SK-N-SH (cell line): ENCODE measurements at regions not wholly inside any gene's neighbourhood (a gene's known extent, or its start where the extent isn't known, plus 50 kb on each side); places are given as distances from the start of the nearest gene placed in this dataset.
"Not testable (repeated sequence)": the region's sequence is repeated elsewhere in the genome, so short reads cannot be mapped to it uniquely, and the experiment has no call there.

ENCODE experiments used
- CTCF ChIA-PET: fragments of 300-600, 350-600 bp; formaldehyde crosslinking; extraction: SDS; loops from one replicate; lab custom pipeline; 2021; lab: Yijun Ruan, JAX
- POLR2A ChIA-PET: fragments of 350-600 bp; sonication (Branson Sonifier 250); formaldehyde crosslinking; extraction: SDS; loops from one replicate; lab custom pipeline; 2020; ENCODE audit warnings: antibody characterized with exemption, inconsistent platforms; lab: Yijun Ruan, JAX
- DNase-seq: peaks from one replicate; pipeline ENCODE4 v3.0.0; 2012
- H2AFZ ChIP-seq: fragments of 200-600 bp; sonication (generic); 2 replicates; pipeline ENCODE4 v1.8.1; 2016; ENCODE audit warnings: antibody characterized with exemption, mild to moderate bottlenecking, low read depth
- H3F3A ChIP-seq: fragments of 200-600 bp; sonication (generic); replicated peaks from 2 replicates; pipeline ENCODE3; 2016; ENCODE audit warnings: antibody characterized with exemption, mild to moderate bottlenecking; ENCODE audit not compliant: insufficient read depth
- H3K27ac ChIP-seq, 2 experiments: fragments of 200-500 bp in 1 of 2; fragments of 200-600 bp in 1 of 2; sonication (Bioruptor generic) in 1 of 2; sonication (generic), shearing (Covaris generic) in 1 of 2; 2 replicates each; pipeline versions ENCODE4 v1.5.1 to v1.6.1; 2014 to 2016; ENCODE audit warnings: low read depth in 2 of 2, inconsistent platforms in 1 of 2, low read length in 1 of 2, mild to moderate bottlenecking in 1 of 2, mixed read lengths in 1 of 2
- H3K27me3 ChIP-seq: fragments of 200-600 bp; sonication (generic), shearing (Covaris generic); 2 replicates; pipeline ENCODE4 v1.6.1; 2016; ENCODE audit warnings: mixed run types; ENCODE audit not compliant: insufficient read depth
- H3K36me3 ChIP-seq, 2 experiments: fragments of 200-500 bp in 1 of 2; fragments of 200-600 bp in 1 of 2; sonication (Bioruptor generic) in 1 of 2; sonication (generic) in 1 of 2; replicated peaks in 1 of 2; 2 replicates each; pipeline versions ENCODE3 to v1.5.1; 2014 to 2016; ENCODE audit warnings: low read length in 1 of 2, mild to moderate bottlenecking in 1 of 2; ENCODE audit not compliant: insufficient read depth in 2 of 2, control insufficient read depth in 1 of 2
- H3K4me1 ChIP-seq, 2 experiments: fragments of 200-500 bp in 1 of 2; fragments of 200-600 bp in 1 of 2; sonication (Bioruptor generic) in 1 of 2; sonication (generic), shearing (Covaris generic) in 1 of 2; 2 replicates each; pipeline versions ENCODE4 v1.5.1 to v1.6.1; 2014 to 2016; ENCODE audit warnings: low read depth in 1 of 2, low read length in 1 of 2, mixed run types in 1 of 2; ENCODE audit not compliant: insufficient read depth in 2 of 2, control insufficient read depth in 1 of 2
- H3K4me2 ChIP-seq: fragments of 200-600 bp; sonication (generic), shearing (Covaris generic); 2 replicates; pipeline ENCODE4 v1.6.1; 2017; ENCODE audit warnings: mixed run types
- H3K4me3 ChIP-seq, 2 experiments: fragments of 200-500 bp in 1 of 2; fragments of 200-600 bp in 1 of 2; sonication (Bioruptor generic) in 1 of 2; sonication (generic), shearing (Covaris generic) in 1 of 2; 2 replicates each; pipeline versions ENCODE4 v1.5.1 to v1.8.1; 2014 to 2016; ENCODE audit warnings: low read depth in 2 of 2, inconsistent platforms in 1 of 2, low read length in 1 of 2, mild to moderate bottlenecking in 1 of 2, mixed read lengths in 1 of 2, moderate library complexity in 1 of 2
- H3K79me2 ChIP-seq: fragments of 200-600 bp; sonication (generic); 2 replicates; pipeline ENCODE4 v1.8.1; 2017; ENCODE audit warnings: mild to moderate bottlenecking; ENCODE audit not compliant: insufficient read depth
- H3K9ac ChIP-seq: fragments of 200-600 bp; sonication (generic); 2 replicates; pipeline ENCODE4 v1.6.1; 2017; ENCODE audit warnings: mixed run types
- H3K9me2 ChIP-seq: fragments of 200-600 bp; sonication (generic); 2 replicates; pipeline ENCODE4 v1.6.1; 2017; ENCODE audit warnings: mixed run types
- H3K9me3 ChIP-seq: fragments of 200-600 bp; sonication (generic); 2 replicates; pipeline ENCODE4 v1.6.1; 2017; ENCODE audit warnings: mixed run types, mild to moderate bottlenecking, moderate library complexity
- H4K20me1 ChIP-seq: fragments of 200-600 bp; sonication (generic); 2 replicates; pipeline ENCODE4 v1.6.1; 2017; ENCODE audit warnings: mild to moderate bottlenecking, mixed run types; ENCODE audit not compliant: insufficient read depth
- ELF1 ChIP-seq: IDR thresholded peaks from 2 replicates; pipeline ENCODE4 v1.4.0; 2012
- MXI1 ChIP-seq: IDR thresholded peaks from 2 replicates; pipeline ENCODE4 v1.6.1; 2012; ENCODE audit warnings: mild to moderate bottlenecking, low read depth, low read length, improper control_type of control experiment
- POLR2AphosphoS5 ChIP-seq: IDR thresholded peaks from 2 replicates; pipeline ENCODE4 v1.6.1; 2012; ENCODE audit warnings: low read depth, low read length
- RAD21 ChIP-seq: IDR thresholded peaks from 2 replicates; pipeline ENCODE4 v1.6.1; 2012; ENCODE audit warnings: mild to moderate bottlenecking, low read length
- RFX5 ChIP-seq: IDR thresholded peaks from 2 replicates; pipeline ENCODE4 v1.6.1; 2012; ENCODE audit warnings: mild to moderate bottlenecking, improper control_type of control experiment, low read length
- SIN3A ChIP-seq: IDR thresholded peaks from 2 replicates; pipeline ENCODE4 v1.6.1; 2012; ENCODE audit warnings: low read depth, mild to moderate bottlenecking, low read length, moderate library complexity, borderline replicate concordance
- SMC3 ChIP-seq: IDR thresholded peaks from 2 replicates; pipeline ENCODE4 v1.6.1; 2012; ENCODE audit warnings: low read depth, low read length, improper control_type of control experiment
- WGBS: methylation state at CpG from one replicate; pipeline ENCODE4 v1.1.6; 2017; ENCODE audit warnings: low lambda C conversion rate; 5-methylcytosine and 5-hydroxymethylcytosine counted together

DNA sequence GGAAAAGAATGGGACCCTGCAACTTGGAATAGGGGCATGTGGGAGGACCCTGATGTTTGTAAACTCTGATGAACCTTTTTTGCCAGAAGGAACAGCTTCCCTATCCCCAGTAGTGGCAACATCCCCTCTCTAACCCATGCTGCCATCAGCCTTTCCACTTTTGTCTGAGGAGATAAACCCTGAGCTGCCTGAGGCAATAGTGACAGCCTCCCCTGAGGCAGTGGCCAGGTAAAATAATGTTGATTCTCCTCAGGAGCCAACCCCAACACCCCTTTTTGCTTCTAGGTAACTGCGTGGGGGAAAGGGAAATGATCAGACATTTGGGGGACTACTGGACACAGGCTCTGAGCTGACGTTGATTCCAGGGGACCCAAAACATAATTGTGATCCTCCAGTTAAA lies 106.8 kb upstream of the NPAS2 start:
- Histone ChIP-seq H3K9me3 (no peaks in the 10 kb centered on the region), H3K4me1 (no peaks in the 10 kb centered on the region), H3K36me3 (no peaks in the 10 kb centered on the region), H3K79me2 (no peaks in the 10 kb centered on the region), H3K27me3 (no peaks in the 10 kb centered on the region), H3K9me2 (no peaks in the 10 kb centered on the region), H3K27ac (no peak overlapping the region), H3F3A (no peaks in the 10 kb centered on the region), H3K9ac (no peak overlapping the region), H4K20me1 (no peaks in the 10 kb centered on the region), H3K4me2 (no peak overlapping the region), H2AFZ (no peak overlapping the region), H3K4me3 (no peak overlapping the region)
- ChIA-PET POLR2A (no interaction called here), CTCF (interaction anchor here (1.8 kb wide), 1 partner anchor 106 kb away, joined by 4 read pairs; no protein-coding TSS in a partner anchor)
- DNase-seq: no peak
- WGBS: 28% methylated on average over 2 of the region's 2 CpGs
- no peak for TF ChIP-seq POLR2AphosphoS5
- TF ChIP-seq SIN3A: no peak
- no peak for TF ChIP-seq ELF1
- no peak for TF ChIP-seq MXI1

DNA sequence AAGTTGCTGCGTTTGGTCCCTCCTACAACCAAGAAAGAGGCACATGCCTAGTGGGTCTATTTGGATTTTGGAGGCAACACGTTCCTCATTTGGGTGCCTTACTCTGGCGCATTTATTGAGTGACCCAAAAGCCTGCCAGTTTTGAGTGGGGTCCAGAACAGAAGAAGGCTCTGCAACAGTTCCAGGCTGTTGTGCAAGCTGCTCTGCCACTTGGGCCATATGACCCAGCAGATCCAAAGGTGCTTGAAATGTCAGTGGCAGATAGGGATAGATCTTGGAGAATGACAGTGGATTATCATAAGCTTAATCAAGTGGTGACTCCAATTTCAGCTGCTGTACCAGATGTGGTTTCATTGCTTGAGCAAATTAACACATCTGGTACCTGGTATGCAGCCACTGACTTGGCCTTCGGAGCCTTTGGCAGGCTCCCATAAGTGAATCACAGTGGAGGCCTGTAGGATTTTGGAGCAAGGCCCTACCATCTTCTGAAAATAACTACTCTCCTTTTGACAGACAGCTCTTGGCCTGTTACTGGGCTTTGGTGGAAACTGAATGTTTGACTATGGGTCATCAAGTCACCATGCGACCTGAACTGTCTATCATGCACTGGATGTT lies 105.4 kb upstream of the NPAS2 start:
- H3K36me3 ChIP-seq, H3K4me2 ChIP-seq, POLR2A ChIA-PET, H3K27me3 ChIP-seq, H3F3A ChIP-seq, H3K4me1 ChIP-seq, H4K20me1 ChIP-seq, H3K9ac ChIP-seq, H2AFZ ChIP-seq, H3K9me2 ChIP-seq, H3K79me2 ChIP-seq, DNase-seq, H3K9me3 ChIP-seq, H3K27ac ChIP-seq, H3K4me3 ChIP-seq: not testable (repeated sequence)
- CTCF ChIA-PET: interaction anchor here (1.8 kb wide), 1 partner anchor 107 kb away, joined by 4 read pairs; no protein-coding TSS in a partner anchor
- WGBS: 70% methylated on average over 5 of the region's 5 CpGs

DNA sequence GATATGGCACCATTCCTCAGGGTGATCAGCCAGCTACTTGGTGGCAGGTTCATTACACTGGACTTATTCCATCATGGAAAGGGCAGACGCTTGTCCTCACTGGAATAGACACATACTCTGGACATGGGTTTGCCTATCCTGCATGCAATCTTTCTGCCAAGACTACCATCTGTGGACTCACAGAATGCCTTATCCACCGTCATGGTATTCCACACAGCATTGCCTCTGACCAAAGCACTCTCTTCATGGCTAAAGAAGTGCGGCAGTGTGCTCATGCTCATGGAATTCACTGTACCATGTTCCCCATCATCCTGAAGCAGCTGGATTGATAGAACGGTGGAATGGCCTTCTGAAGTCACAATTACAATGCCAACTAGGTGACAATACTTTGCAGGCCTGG lies 104.1 kb upstream of the NPAS2 start:
- not testable (repeated sequence) for H3K4me3 ChIP-seq, H3F3A ChIP-seq, H3K79me2 ChIP-seq

DNA sequence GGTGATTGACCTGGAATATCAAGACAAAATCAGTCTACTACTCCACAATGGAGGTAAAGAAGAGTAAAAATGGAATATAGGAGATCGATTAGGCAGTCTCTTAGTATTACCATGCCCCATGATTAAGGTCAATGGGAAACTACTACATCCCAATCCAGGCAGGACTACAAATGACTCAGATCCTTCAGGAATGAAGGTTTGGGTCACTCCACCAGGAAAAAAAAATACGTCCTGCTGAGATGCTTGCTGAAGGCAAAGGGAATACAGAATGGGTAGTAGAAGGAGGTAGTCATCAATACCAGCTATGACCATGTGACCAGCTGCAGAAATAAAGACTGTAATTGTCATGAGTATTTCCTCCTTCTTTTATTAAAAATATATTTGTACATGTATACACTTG lies 103.4 kb upstream of the NPAS2 start:
- H4K20me1 ChIP-seq: no peaks in the 10 kb centered on the region
- CTCF ChIA-PET: no interaction called here
- 46% methylated on average over 2 of the region's 2 CpGs for WGBS

More for the DNA sequence above, 104.1 kb upstream of the NPAS2 start:
- H3K4me2 ChIP-seq, CTCF ChIA-PET, H3K9me3 ChIP-seq, H3K9me2 ChIP-seq, H3K27me3 ChIP-seq, DNase-seq, POLR2A ChIA-PET, H3K4me1 ChIP-seq, H3K27ac ChIP-seq, H3K9ac ChIP-seq, H2AFZ ChIP-seq, H3K36me3 ChIP-seq, H4K20me1 ChIP-seq: not testable (repeated sequence)
- 44% methylated on average over 4 of the region's 4 CpGs for WGBS

More for the DNA sequence above, 103.4 kb upstream of the NPAS2 start:
- POLR2A ChIA-PET: no interaction called here
- no peaks in the 10 kb centered on the region for H3K27me3 ChIP-seq
- H3K4me2 ChIP-seq: no peak overlapping the region
- no peak overlapping the region for H3K4me3 ChIP-seq
- H3K9me3 ChIP-seq: no peaks in the 10 kb centered on the region
- no peak overlapping the region for H3K27ac ChIP-seq
- no peak overlapping the region for H2AFZ ChIP-seq
- H3K9me2 ChIP-seq: no peaks in the 10 kb centered on the region
- H3K36me3 ChIP-seq: no peaks in the 10 kb centered on the region
- H3K9ac ChIP-seq: no peak overlapping the region
- no peaks in the 10 kb centered on the region for H3K4me1 ChIP-seq
- DNase-seq: no peak
- H3F3A ChIP-seq: no peaks in the 10 kb centered on the region
- no peaks in the 10 kb centered on the region for H3K79me2 ChIP-seq
- TF ChIP-seq RAD21 (no peak), RFX5 (no peak), SMC3 (no peak), SIN3A (no peak)
- TF ChIP-seq, all 33 proteins: peak for 0
